ENCODE measurements at regions not wholly inside any gene's neighbourhood (a gene's known extent, or its start where the extent isn't known, plus 50 kb on each side); places are given as distances from the start of the nearest gene placed in this dataset.

GRCh38 chr12:116628450-116628793 lies 69.2 kb downstream of the MAP1LC3B2 start:
- TF ChIP-seq CTCF (conservative IDR thresholded peaks at IDR 0.05) (no peak), ZFX (IDR thresholded peaks at IDR 0.05) (no peak)

All from C4-2B (cell line).